NB4 (cell line): ENCODE measurements at regions not wholly inside any gene's neighbourhood (a gene's known extent, or its start where the extent isn't known, plus 50 kb on each side); places are given as distances from the start of the nearest gene placed in this dataset.

Experiments
- CTCF ChIP-seq: IDR thresholded peaks from one replicate; pipeline ENCODE4 v1.5.1; 2012; ENCODE audit warnings: low read depth, low read length
- MYC ChIP-seq: IDR thresholded peaks from 2 replicates; pipeline ENCODE4 v1.6.1; 2011; ENCODE audit warnings: low read depth, low read length
- POLR2A ChIP-seq: IDR thresholded peaks from 2 replicates; pipeline ENCODE4 v1.6.1; 2011; ENCODE audit warnings: mild to moderate bottlenecking; ENCODE audit not compliant: insufficient read length; ENCODE audit errors: extremely low read depth
- TF ChIP-seq, protein P1 (sequence below): IDR thresholded peaks from 2 replicates; pipeline ENCODE4 v1.6.1; 2011; ENCODE audit warnings: low read depth, low read length

DNA sequence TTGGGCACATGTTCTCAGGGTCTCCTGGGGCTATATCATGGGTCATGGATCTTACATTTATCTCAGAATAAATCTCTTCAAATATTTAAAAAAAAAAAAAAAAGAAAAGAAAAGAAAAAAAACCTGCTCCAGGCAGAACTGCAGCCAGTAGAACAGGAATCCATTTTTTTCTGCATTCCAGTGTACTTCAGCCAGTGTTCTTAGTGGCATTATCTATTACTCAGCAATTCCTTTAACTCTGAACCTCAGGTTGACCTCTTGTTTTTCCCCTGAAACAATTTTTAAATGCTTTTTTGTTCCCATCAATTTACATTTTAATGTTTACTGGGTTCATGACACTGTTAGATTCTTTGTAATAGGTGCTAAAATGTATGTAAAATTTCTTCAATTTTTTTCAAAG, 66.7 kb upstream of the STXBP6 start:
- TF ChIP-seq POLR2A, result no peak
- TF ChIP-seq, protein P1, sequence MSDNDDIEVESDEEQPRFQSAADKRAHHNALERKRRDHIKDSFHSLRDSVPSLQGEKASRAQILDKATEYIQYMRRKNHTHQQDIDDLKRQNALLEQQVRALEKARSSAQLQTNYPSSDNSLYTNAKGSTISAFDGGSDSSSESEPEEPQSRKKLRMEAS, result no peak
- no peak for TF ChIP-seq CTCF
- no peak for TF ChIP-seq MYC
